C4-2B (cell line): ENCODE measurements at regions not wholly inside any gene's neighbourhood (a gene's known extent, or its start where the extent isn't known, plus 50 kb on each side); places are given as distances from the start of the nearest gene placed in this dataset.

ENCODE experiments used
- CTCF ChIP-seq: fragments of 450-650 bp; conservative IDR thresholded peaks from 2 replicates; pipeline ENCODE4 v1.5.1; 2017; ENCODE audit warnings: mild to moderate bottlenecking
- ZFX ChIP-seq: fragments of 450-650 bp; IDR thresholded peaks from 2 replicates; pipeline ENCODE4 v1.6.1; 2017

DNA sequence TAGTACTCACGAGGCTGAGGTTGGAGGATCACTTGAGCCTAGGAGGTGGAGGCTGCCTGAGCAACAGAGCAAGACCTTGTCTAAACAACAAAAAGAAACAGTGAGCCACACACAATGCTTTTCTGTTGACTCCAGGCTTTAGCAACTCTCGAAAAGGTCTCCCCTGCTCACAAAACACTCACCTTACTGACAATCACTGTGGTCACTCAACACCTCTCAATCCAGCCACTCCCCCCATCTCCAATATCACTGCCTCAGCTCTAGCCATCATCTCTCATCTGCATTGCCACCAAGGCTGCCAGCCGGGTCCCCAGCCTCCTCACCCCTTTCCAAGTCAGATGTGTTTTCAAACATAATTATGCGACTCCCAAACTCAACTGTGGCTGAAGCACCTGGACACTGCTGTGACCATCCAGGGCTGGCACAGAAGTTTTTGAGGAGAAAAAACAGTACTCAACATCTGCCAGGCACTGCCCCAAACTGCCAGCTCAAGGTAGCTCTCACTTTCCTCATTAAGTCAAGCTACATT is 218.0 kb upstream of the ARID1B start:
- no peak for TF ChIP-seq CTCF
- TF ChIP-seq ZFX, result no peak
